Thoracic aorta (tissue), 2 donors: ENCODE measurements at regions not wholly inside any gene's neighbourhood (a gene's known extent, or its start where the extent isn't known, plus 50 kb on each side); places are given as distances from the start of the nearest gene placed in this dataset.

ENCODE experiments used
- ATAC-seq: fragments of 150-250 bp; one replicate; pipeline ENCODE4 v1.8.0; 2017; ENCODE audit warnings: low read depth; ENCODE audit not compliant: insufficient number of reproducible peaks, low FRiP score
- DNase-seq: peaks from one replicate; pipeline ENCODE4 v3.0.0-alpha.2; 2020; ENCODE audit warnings: low spot score
- H3K27ac ChIP-seq, 2 donors: fragments of 200-600 bp; sonication (generic); 1 replicate in 1 of 2; 2 replicates in 1 of 2; pipeline ENCODE4 v1.5.1; 2016; ENCODE audit warnings: mild to moderate bottlenecking in 2 of 2, moderate library complexity in 2 of 2
- H3K27me3 ChIP-seq: fragments of 200-600 bp; sonication (generic); replicated peaks from 2 replicates; pipeline ENCODE4 v1.6.0; 2016; ENCODE audit warnings: mild to moderate bottlenecking; ENCODE audit not compliant: insufficient read depth
- H3K36me3 ChIP-seq: fragments of 200-600 bp; sonication (generic); one replicate; pipeline ENCODE4 v1.5.1; 2016
- H3K4me1 ChIP-seq, 2 donors: fragments of 200-600 bp; sonication (generic); 1 replicate in 1 of 2; 2 replicates in 1 of 2; pipeline versions ENCODE4 v1.5.1 to v1.6.0; 2016; ENCODE audit warnings: low read depth in 2 of 2, mild to moderate bottlenecking in 1 of 2; ENCODE audit not compliant: control insufficient read depth in 1 of 2
- H3K4me3 ChIP-seq: fragments of 200-600 bp; sonication (generic); 2 replicates; pipeline ENCODE4 v1.5.1; 2016; ENCODE audit warnings: mild to moderate bottlenecking
- H3K9me3 ChIP-seq: fragments of 200-600 bp; sonication (generic); 2 replicates; pipeline ENCODE4 v1.5.1; 2016
- CTCF ChIP-seq: fragments of 200-600 bp; sonication (generic); IDR thresholded peaks from one replicate; pipeline ENCODE4 v1.5.1; 2019; ENCODE audit warnings: antibody characterized with exemption

- H3K9me3 ChIP-seq: no peaks in the 10 kb centered on the region
- TF ChIP-seq CTCF: no peak
- H3K4me1 ChIP-seq: peaks cover 5 to 9% of the 10 kb centered on the region in 2 donors
- no peak for ATAC-seq
- H3K36me3 ChIP-seq: no peaks in the 10 kb centered on the region
- no peak overlapping the region for H3K4me3 ChIP-seq
- H3K27ac ChIP-seq: no peak overlapping the region
- no peak for DNase-seq
- no peaks in the 10 kb centered on the region for H3K27me3 ChIP-seq
Observed at GRCh38 chr18:29660777-29661176, 1381.8 kb downstream of the DSC3 start.

GRCh38 chr18:29653671-29654215, 1388.8 kb downstream of the DSC3 start:
- no peaks in the 10 kb centered on the region for H3K36me3 ChIP-seq
- no peaks in the 10 kb centered on the region for H3K27me3 ChIP-seq
- no peaks in the 10 kb centered on the region for H3K4me1 ChIP-seq
- no peak for TF ChIP-seq CTCF
- ATAC-seq: no peak
- no peak overlapping the region for H3K4me3 ChIP-seq
- no peak overlapping the region for H3K27ac ChIP-seq
- H3K9me3 ChIP-seq: no peaks in the 10 kb centered on the region
- DNase-seq: no peak

- DNase-seq (no peak), ATAC-seq (no peak)
- Histone ChIP-seq H3K36me3 (no peaks in the 10 kb centered on the region), H3K27me3 (no peaks in the 10 kb centered on the region), H3K27ac (no peak overlapping the region), H3K9me3 (no peaks in the 10 kb centered on the region), H3K4me1 (no peaks in the 10 kb centered on the region), H3K4me3 (no peak overlapping the region)
- TF ChIP-seq CTCF: no peak
Observed at GRCh38 chr18:29652797-29653196, 1389.7 kb downstream of the DSC3 start.

GRCh38 chr18:29651122-29651680, 1391.3 kb downstream of the DSC3 start:
- H3K4me1 ChIP-seq: no peaks in the 10 kb centered on the region
- no peak for DNase-seq
- no peaks in the 10 kb centered on the region for H3K27me3 ChIP-seq
- no peak overlapping the region for H3K4me3 ChIP-seq
- no peaks in the 10 kb centered on the region for H3K36me3 ChIP-seq
- no peak overlapping the region for H3K27ac ChIP-seq
- no peaks in the 10 kb centered on the region for H3K9me3 ChIP-seq
- TF ChIP-seq CTCF: no peak
- ATAC-seq: no peak

- Histone ChIP-seq H3K36me3 (no peaks in the 10 kb centered on the region), H3K4me3 (no peak overlapping the region), H3K4me1 (no peaks in the 10 kb centered on the region), H3K27ac (no peak overlapping the region), H3K9me3 (no peaks in the 10 kb centered on the region), H3K27me3 (no peaks in the 10 kb centered on the region)
- ATAC-seq (no peak), DNase-seq (no peak)
- TF ChIP-seq CTCF: no peak
Observed at GRCh38 chr18:29648891-29649290, 1393.7 kb downstream of the DSC3 start.
